Osteoblast (primary cell): ENCODE measurements at regions not wholly inside any gene's neighbourhood (a gene's known extent, or its start where the extent isn't known, plus 50 kb on each side); places are given as distances from the start of the nearest gene placed in this dataset.

Experiments
- DNase-seq: peaks from one replicate; pipeline ENCODE4 v3.0.0; 2011; ENCODE audit warnings: low spot score, mixed read lengths; ENCODE audit not compliant: insufficient read length; ENCODE audit errors: missing footprints
- H2AFZ ChIP-seq: 2 replicates; pipeline ENCODE4 v1.6.0; 2011; ENCODE audit warnings: mild to moderate bottlenecking, low read length
- H3K27ac ChIP-seq: 2 replicates; pipeline ENCODE4 v1.5.1; 2011; ENCODE audit warnings: mild to moderate bottlenecking, low read depth, low read length, moderate library complexity
- H3K27me3 ChIP-seq: 2 replicates; pipeline ENCODE4 v1.6.0; 2012; ENCODE audit warnings: mild to moderate bottlenecking, control low read depth, inconsistent platforms, low read length, moderate library complexity; ENCODE audit not compliant: insufficient read depth
- H3K36me3 ChIP-seq: 2 replicates; pipeline ENCODE4 v1.5.1; 2011; ENCODE audit warnings: mild to moderate bottlenecking, low read length, control low read depth, moderate library complexity; ENCODE audit not compliant: insufficient read depth
- H3K4me1 ChIP-seq: 2 replicates; pipeline ENCODE4 v1.5.1; 2011; ENCODE audit warnings: mild to moderate bottlenecking, low read length, control low read depth, moderate library complexity; ENCODE audit not compliant: insufficient read depth
- H3K4me2 ChIP-seq: 2 replicates; pipeline ENCODE4 v1.6.0; 2011; ENCODE audit warnings: mild to moderate bottlenecking, low read length; ENCODE audit not compliant: insufficient read depth
- H3K4me3 ChIP-seq: fragments of 200-600 bp; sonication (generic); 3 replicates; pipeline ENCODE4 v1.5.1; 2012; ENCODE audit warnings: mild to moderate bottlenecking, low read length, inconsistent platforms; ENCODE audit not compliant: insufficient read depth
- H3K79me2 ChIP-seq: 2 replicates; pipeline ENCODE4 v1.6.0; 2012; ENCODE audit warnings: mild to moderate bottlenecking, low read length, control low read depth, inconsistent platforms; ENCODE audit not compliant: insufficient read depth
- H3K9me3 ChIP-seq: 2 replicates; pipeline ENCODE4 v1.5.1; 2011; ENCODE audit warnings: low read depth, low read length, control low read depth
- H4K20me1 ChIP-seq: 2 replicates; pipeline ENCODE4 v1.6.0; 2012; ENCODE audit warnings: mild to moderate bottlenecking, low read length, control low read depth; ENCODE audit not compliant: insufficient read depth
- CTCF ChIP-seq: IDR thresholded peaks from 2 replicates; pipeline ENCODE4 v1.5.1; 2011; ENCODE audit warnings: mild to moderate bottlenecking, low read depth, low read length, moderate library complexity; ENCODE audit errors: extremely low read depth

DNA sequence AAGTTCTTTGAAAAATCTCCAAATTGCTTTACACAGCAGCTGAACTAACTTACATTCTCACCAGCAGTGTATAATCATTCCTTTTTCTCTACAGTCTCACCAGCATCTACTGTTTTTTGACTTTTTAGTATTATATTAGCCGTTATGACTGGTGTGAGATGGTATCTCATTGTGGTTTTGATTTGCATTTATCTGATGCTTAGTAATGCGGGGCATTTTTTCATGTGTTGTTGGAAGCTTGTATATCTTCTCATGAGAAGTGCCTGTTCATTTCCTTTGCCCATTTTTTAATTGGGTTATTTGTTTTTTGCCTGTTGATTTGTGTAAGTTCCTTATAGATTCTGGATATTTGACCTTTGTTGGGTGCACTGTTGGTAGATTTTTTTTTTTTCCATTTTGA, 931.7 kb downstream of the CENPC start:
- H3K27ac ChIP-seq: no peak overlapping the region
- H3K79me2 ChIP-seq: no peaks in the 10 kb centered on the region
- no peak overlapping the region for H2AFZ ChIP-seq
- no peak overlapping the region for H3K4me3 ChIP-seq
- no peak for TF ChIP-seq CTCF
- H3K4me2 ChIP-seq: no peak overlapping the region
- no peak for DNase-seq
- H3K4me1 ChIP-seq: no peaks in the 10 kb centered on the region
- no peaks in the 10 kb centered on the region for H3K27me3 ChIP-seq
- H4K20me1 ChIP-seq: no peaks in the 10 kb centered on the region
- H3K36me3 ChIP-seq: no peaks in the 10 kb centered on the region
- H3K9me3 ChIP-seq: peaks cover 2% of the 10 kb centered on the region

DNA sequence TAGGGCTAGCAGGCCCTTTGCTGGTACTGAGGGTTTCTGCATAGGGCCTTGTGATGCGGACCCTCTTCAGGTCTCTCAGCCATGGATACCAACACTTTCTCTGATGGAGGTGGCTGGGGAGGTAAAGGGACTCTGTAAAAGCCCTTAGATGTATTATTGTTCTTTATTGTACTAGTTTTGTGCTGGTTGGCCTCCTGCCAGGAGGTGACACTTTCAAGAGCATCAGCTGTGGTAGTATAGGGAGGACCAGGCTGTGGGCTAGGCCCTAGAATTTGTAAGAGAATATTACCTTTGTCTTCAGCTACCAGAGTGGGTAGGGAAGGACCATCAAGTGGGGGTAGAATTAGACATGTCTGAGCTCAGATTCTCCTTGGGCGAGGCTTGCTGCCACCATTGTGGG, 936.3 kb downstream of the CENPC start:
- Histone ChIP-seq H2AFZ (no peak overlapping the region), H3K79me2 (no peaks in the 10 kb centered on the region), H3K36me3 (no peaks in the 10 kb centered on the region), H3K4me2 (no peak overlapping the region), H3K4me3 (no peak overlapping the region), H3K27ac (no peak overlapping the region), H3K27me3 (no peaks in the 10 kb centered on the region), H3K4me1 (no peaks in the 10 kb centered on the region), H4K20me1 (no peaks in the 10 kb centered on the region), H3K9me3 (no peaks in the 10 kb centered on the region)
- TF ChIP-seq CTCF: no peak
- DNase-seq: no peak

- no peak overlapping the region for H3K4me3 ChIP-seq
- TF ChIP-seq CTCF: no peak
- no peaks in the 10 kb centered on the region for H3K36me3 ChIP-seq
- H3K27ac ChIP-seq: no peak overlapping the region
- H3K4me2 ChIP-seq: no peak overlapping the region
- H2AFZ ChIP-seq: no peak overlapping the region
- no peak for DNase-seq
- no peaks in the 10 kb centered on the region for H4K20me1 ChIP-seq
- H3K9me3 ChIP-seq: no peaks in the 10 kb centered on the region
- no peaks in the 10 kb centered on the region for H3K4me1 ChIP-seq
- no peaks in the 10 kb centered on the region for H3K79me2 ChIP-seq
- H3K27me3 ChIP-seq: no peaks in the 10 kb centered on the region
Measured at GRCh38 chr4:66606908-66607307, 936.6 kb upstream of the EPHA5 start.

DNA sequence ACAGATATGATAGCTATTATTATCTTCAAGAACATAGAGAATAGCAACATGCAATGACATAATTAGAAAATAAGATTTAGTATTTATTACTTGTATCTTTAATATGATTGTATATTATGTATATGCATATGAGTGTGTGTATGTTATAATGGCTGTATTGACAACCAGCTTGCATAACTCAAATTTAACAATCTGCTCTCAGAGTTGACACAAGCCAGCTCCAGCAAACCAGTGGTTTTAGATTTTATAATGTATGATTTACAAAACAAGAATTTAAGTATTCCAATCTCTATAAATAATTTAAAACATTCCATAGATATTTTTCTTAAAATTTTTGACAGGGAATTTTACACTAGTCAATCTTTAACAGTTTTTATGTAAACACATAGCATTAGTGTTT, 935.9 kb upstream of the EPHA5 start:
- Histone ChIP-seq H3K4me2 (no peak overlapping the region), H3K9me3 (no peaks in the 10 kb centered on the region), H3K4me1 (no peaks in the 10 kb centered on the region), H2AFZ (no peak overlapping the region), H3K4me3 (no peak overlapping the region), H3K36me3 (no peaks in the 10 kb centered on the region), H3K27me3 (no peaks in the 10 kb centered on the region), H4K20me1 (no peaks in the 10 kb centered on the region), H3K27ac (no peak overlapping the region), H3K79me2 (no peaks in the 10 kb centered on the region)
- no peak for TF ChIP-seq CTCF
- no peak for DNase-seq
